ENCODE measurements at regions not wholly inside any gene's neighbourhood (a gene's known extent, or its start where the extent isn't known, plus 50 kb on each side); places are given as distances from the start of the nearest gene placed in this dataset.

GRCh38 chr11:72513411-72513810 is 79.1 kb upstream of the CLPB start:
- TF ChIP-seq CTCF (IDR thresholded peaks at IDR 0.05; ENCODE audit: poor library complexity) (no peak), EZH2 (IDR thresholded peaks at IDR 0.05; ENCODE audit: borderline replicate concordance) (no peak)
